Endothelial cell (in vitro differentiated cells): ENCODE measurements at regions not wholly inside any gene's neighbourhood (a gene's known extent, or its start where the extent isn't known, plus 50 kb on each side); places are given as distances from the start of the nearest gene placed in this dataset.

Experiments used
- DNase-seq: peaks from one replicate; pipeline ENCODE4 v3.0.0; 2021; ENCODE audit warnings: low spot score
- H3K27ac Mint-ChIP-seq: one replicate; pipeline ENCODE4 v1.8.0; 2021; ENCODE audit warnings: mixed read lengths, inconsistent platforms; ENCODE audit not compliant: unreplicated experiment
- H3K27me3 Mint-ChIP-seq: one replicate; pipeline ENCODE4 v1.8.0; 2021; ENCODE audit warnings: mild to moderate bottlenecking, moderate library complexity, mixed read lengths, inconsistent platforms; ENCODE audit not compliant: unreplicated experiment
- H3K36me3 Mint-ChIP-seq: one replicate; pipeline ENCODE4 v1.8.0; 2021; ENCODE audit warnings: mild to moderate bottlenecking, low read depth, mixed read lengths, inconsistent platforms; ENCODE audit not compliant: unreplicated experiment
- H3K4me1 Mint-ChIP-seq: one replicate; pipeline ENCODE4 v1.8.0; 2021; ENCODE audit warnings: mild to moderate bottlenecking, mixed read lengths, inconsistent platforms; ENCODE audit not compliant: unreplicated experiment
- H3K4me3 Mint-ChIP-seq: one replicate; pipeline ENCODE4 v1.8.0; 2021; ENCODE audit warnings: mild to moderate bottlenecking, mixed read lengths, inconsistent platforms; ENCODE audit not compliant: unreplicated experiment
- H3K9me3 Mint-ChIP-seq: one replicate; pipeline ENCODE4 v1.8.0; 2021; ENCODE audit warnings: mixed read lengths, inconsistent platforms; ENCODE audit not compliant: unreplicated experiment
- CTCF ChIP-seq: fragments of 200-600 bp; sonication (generic); IDR thresholded peaks from one replicate; pipeline ENCODE4 v1.5.0; 2021; ENCODE audit warnings: antibody characterized with exemption; ENCODE audit not compliant: unreplicated experiment

GRCh38 chr5:111865356-111865755, 108.4 kb upstream of the NREP start:
- H3K4me1 Mint-ChIP-seq, result no peaks in the 10 kb centered on the region
- no peak overlapping the region for H3K4me3 Mint-ChIP-seq
- H3K36me3 Mint-ChIP-seq, result no peaks in the 10 kb centered on the region
- no peak for DNase-seq
- H3K9me3 Mint-ChIP-seq, result no peaks in the 10 kb centered on the region
- H3K27me3 Mint-ChIP-seq, result no peaks in the 10 kb centered on the region
- H3K27ac Mint-ChIP-seq, result no peak overlapping the region
- no peak for TF ChIP-seq CTCF

- TF ChIP-seq CTCF, result no peak
- Mint-ChIP-seq H3K27ac (no peak overlapping the region), H3K4me3 (no peak overlapping the region), H3K27me3 (no peaks in the 10 kb centered on the region), H3K36me3 (no peaks in the 10 kb centered on the region), H3K4me1 (no peaks in the 10 kb centered on the region), H3K9me3 (no peaks in the 10 kb centered on the region)
- no peak for DNase-seq
Observed at GRCh38 chr5:111863801-111864200, 106.8 kb upstream of the NREP start.

GRCh38 chr5:111859533-111860270, 102.7 kb upstream of the NREP start:
- no peak overlapping the region for H3K4me3 Mint-ChIP-seq
- no peaks in the 10 kb centered on the region for H3K9me3 Mint-ChIP-seq
- H3K27me3 Mint-ChIP-seq, result no peaks in the 10 kb centered on the region
- no peak for TF ChIP-seq CTCF
- no peak for DNase-seq
- no peak overlapping the region for H3K27ac Mint-ChIP-seq
- H3K4me1 Mint-ChIP-seq, result peaks cover 5% of the 10 kb centered on the region
- no peaks in the 10 kb centered on the region for H3K36me3 Mint-ChIP-seq

GRCh38 chr5:111859031-111859430, 102.0 kb upstream of the NREP start:
- Mint-ChIP-seq H3K4me1 (peaks cover 5% of the 10 kb centered on the region), H3K27ac (no peak overlapping the region), H3K4me3 (no peak overlapping the region), H3K27me3 (no peaks in the 10 kb centered on the region), H3K36me3 (no peaks in the 10 kb centered on the region), H3K9me3 (no peaks in the 10 kb centered on the region)
- no peak for TF ChIP-seq CTCF
- no peak for DNase-seq

GRCh38 chr5:111857623-111858022, 100.6 kb upstream of the NREP start:
- H3K27ac Mint-ChIP-seq, result no peak overlapping the region
- no peak for DNase-seq
- no peak for TF ChIP-seq CTCF
- no peaks in the 10 kb centered on the region for H3K27me3 Mint-ChIP-seq
- peaks cover 5% of the 10 kb centered on the region for H3K4me1 Mint-ChIP-seq
- no peaks in the 10 kb centered on the region for H3K36me3 Mint-ChIP-seq
- H3K9me3 Mint-ChIP-seq, result no peaks in the 10 kb centered on the region
- H3K4me3 Mint-ChIP-seq, result no peak overlapping the region
